ENCODE measurements at regions not wholly inside any gene's neighbourhood (a gene's known extent, or its start where the extent isn't known, plus 50 kb on each side); places are given as distances from the start of the nearest gene placed in this dataset.

DNA sequence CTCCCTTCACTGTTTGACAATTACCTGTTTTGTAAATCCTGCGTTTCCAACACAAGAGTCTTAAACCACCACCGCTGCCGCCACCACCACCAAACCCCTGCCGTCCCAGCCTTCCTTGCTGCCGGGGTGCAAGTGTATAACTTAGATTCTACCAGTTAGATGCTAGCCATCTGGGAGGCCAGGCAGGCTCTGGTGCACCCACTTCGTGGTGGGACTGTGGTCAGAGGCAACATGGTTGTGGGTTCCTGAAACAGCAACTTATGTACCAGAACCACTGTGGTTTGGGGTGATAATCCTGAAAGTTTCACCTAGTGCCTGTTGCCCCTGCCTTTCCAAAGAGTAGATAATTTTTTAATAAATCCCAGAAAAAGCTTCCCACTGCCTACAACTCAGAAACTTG lies 510.5 kb downstream of the CCSER2 start:
- no peak for ATAC-seq
- no peaks in the 10 kb centered on the region for H3K9me3 ChIP-seq
- no peak overlapping the region for H3K4me3 ChIP-seq
- H3K4me1 ChIP-seq: peaks cover 7% of the 10 kb centered on the region
- no peaks in the 10 kb centered on the region for H3K36me3 ChIP-seq (replicated peaks in 1 of 2; ENCODE audit: insufficient read depth in 1 of 2, low read depth in 2 of 2)
- TF ChIP-seq POLR2A (IDR thresholded peaks at IDR 0.05): no peak
- TF ChIP-seq, protein P1, sequence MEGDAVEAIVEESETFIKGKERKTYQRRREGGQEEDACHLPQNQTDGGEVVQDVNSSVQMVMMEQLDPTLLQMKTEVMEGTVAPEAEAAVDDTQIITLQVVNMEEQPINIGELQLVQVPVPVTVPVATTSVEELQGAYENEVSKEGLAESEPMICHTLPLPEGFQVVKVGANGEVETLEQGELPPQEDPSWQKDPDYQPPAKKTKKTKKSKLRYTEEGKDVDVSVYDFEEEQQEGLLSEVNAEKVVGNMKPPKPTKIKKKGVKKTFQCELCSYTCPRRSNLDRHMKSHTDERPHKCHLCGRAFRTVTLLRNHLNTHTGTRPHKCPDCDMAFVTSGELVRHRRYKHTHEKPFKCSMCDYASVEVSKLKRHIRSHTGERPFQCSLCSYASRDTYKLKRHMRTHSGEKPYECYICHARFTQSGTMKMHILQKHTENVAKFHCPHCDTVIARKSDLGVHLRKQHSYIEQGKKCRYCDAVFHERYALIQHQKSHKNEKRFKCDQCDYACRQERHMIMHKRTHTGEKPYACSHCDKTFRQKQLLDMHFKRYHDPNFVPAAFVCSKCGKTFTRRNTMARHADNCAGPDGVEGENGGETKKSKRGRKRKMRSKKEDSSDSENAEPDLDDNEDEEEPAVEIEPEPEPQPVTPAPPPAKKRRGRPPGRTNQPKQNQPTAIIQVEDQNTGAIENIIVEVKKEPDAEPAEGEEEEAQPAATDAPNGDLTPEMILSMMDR (IDR thresholded peaks at IDR 0.05): no peak
- WGBS, 2 donors: 72 to 84% methylated on average over 6 of the region's 6 CpGs
- DNase-seq: no peak
- no peak overlapping the region for H3K27ac ChIP-seq
- H3K27me3 ChIP-seq: no peaks in the 10 kb centered on the region
- intact Hi-C loops (cut with DNase I): no loop called here

DNA sequence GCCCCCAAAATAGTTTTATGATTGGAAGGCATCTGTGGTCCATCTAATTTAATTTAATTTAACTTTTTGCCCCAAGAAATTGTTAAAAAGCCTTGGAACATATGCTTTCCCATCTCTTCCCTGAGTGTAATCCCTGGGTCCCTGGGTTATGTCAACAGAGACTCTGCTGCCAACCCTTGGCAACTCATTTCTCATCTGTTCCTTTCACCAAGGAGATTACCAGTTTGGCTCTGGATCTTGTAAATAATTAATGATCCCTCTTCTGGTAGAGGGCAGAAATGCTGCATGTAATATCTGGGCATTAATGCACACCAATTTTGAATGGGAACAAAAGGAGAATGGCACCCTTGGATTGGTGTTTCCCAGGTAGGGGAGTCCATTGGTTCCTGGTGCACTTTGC lies 514.2 kb downstream of the CCSER2 start:
- DNase-seq (peak in 3 of 4 donors; percentile 24 to 51 (median 35)), ATAC-seq (peak; percentile 50)
- H3K36me3 ChIP-seq (replicated peaks in 1 of 2; ENCODE audit: insufficient read depth in 1 of 2, low read depth in 2 of 2): no peaks in the 10 kb centered on the region
- intact Hi-C loops (cut with DNase I): no loop called here
- H3K9me3 ChIP-seq: no peaks in the 10 kb centered on the region
- no peak overlapping the region for H3K27ac ChIP-seq
- TF ChIP-seq, protein P1 (IDR thresholded peaks at IDR 0.05): peak in 4 of 7 experiments; percentile 15 to 33 (median 27)
- no peak for TF ChIP-seq POLR2A (IDR thresholded peaks at IDR 0.05)
- H3K4me1 ChIP-seq: peaks cover 7% of the 10 kb centered on the region
- H3K27me3 ChIP-seq: no peaks in the 10 kb centered on the region
- no peak overlapping the region for H3K4me3 ChIP-seq

DNA sequence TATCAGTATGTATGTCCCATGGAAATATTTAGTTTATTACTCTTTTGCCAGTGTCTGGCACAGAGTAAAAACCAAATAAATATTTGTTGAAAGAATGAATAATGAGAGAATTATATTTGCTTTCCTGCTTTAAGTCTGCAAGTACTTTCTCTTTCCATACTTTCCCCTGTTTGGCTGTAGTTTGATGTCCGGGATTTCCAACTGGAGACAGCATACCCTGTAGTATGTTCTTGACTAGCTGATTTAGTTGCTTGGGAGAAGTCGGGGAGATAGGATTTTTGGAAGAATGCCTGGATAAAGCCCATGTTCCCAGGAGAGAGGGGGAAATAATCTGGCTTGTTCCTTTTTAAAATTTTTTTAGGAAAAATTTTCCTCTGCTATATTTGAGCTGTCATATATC lies 516.1 kb downstream of the CCSER2 start:
- intact Hi-C loops (cut with DNase I): no loop called here
- ATAC-seq (no peak), DNase-seq (no peak)
- Histone ChIP-seq H3K27me3 (no peaks in the 10 kb centered on the region), H3K36me3 (replicated peaks in 1 of 2; ENCODE audit: insufficient read depth in 1 of 2, low read depth in 2 of 2) (no peaks in the 10 kb centered on the region), H3K4me3 (no peak overlapping the region), H3K4me1 (peaks cover 7% of the 10 kb centered on the region), H3K27ac (no peak overlapping the region), H3K9me3 (no peaks in the 10 kb centered on the region)
- 17 to 41% methylated on average over 2 of the region's 2 CpGs for WGBS, 2 donors
- TF ChIP-seq, protein P1 (IDR thresholded peaks at IDR 0.05): no peak
- no peak for TF ChIP-seq POLR2A (IDR thresholded peaks at IDR 0.05)

DNA sequence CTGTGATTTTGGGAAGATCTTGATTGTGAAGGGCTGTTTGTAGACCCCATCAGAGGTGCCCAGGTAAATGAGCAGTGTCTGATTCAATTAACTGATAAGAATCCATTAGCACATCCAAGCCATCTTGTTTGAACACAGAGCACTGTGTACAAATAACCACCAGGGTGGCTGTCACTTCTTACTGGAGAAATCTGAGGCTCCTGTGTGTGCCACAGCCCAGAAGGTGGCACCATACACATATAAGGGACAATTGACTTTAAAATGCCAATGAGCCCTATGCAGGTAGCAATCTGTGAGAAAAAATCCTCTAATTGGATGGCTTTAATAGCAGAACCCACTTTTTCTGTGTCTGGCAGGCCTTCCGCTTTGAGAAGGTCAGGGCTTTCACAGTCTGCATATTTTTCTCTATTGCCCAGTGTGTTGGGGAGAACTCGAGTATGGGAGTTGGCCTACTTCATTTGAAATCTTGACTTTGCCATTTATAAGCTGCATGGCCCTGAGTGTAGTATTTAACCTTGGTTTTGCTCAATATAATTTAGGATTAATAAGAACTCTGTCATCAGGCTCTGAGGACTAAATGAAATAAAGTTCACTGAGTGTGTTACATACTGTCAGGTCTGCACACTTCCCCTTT lies 517.4 kb downstream of the CCSER2 start:
- Histone ChIP-seq H3K27me3 (no peaks in the 10 kb centered on the region), H3K4me3 (no peak overlapping the region), H3K4me1 (peaks cover 7% of the 10 kb centered on the region), H3K36me3 (replicated peaks in 1 of 2; ENCODE audit: insufficient read depth in 1 of 2, low read depth in 2 of 2) (no peaks in the 10 kb centered on the region), H3K9me3 (no peaks in the 10 kb centered on the region), H3K27ac (no peak overlapping the region)
- TF ChIP-seq POLR2A (IDR thresholded peaks at IDR 0.05): no peak
- TF ChIP-seq, protein P1 (IDR thresholded peaks at IDR 0.05): peak in 6 of 7 experiments; percentile 28 to 64 (median 49)
- intact Hi-C loops (cut with DNase I): no loop called here
- ATAC-seq (peak; percentile 71), DNase-seq (peak; percentile 29 to 51 (median 36))
- 71 to 78% methylated on average over 2 of the region's 2 CpGs for WGBS, 2 donors

DNA sequence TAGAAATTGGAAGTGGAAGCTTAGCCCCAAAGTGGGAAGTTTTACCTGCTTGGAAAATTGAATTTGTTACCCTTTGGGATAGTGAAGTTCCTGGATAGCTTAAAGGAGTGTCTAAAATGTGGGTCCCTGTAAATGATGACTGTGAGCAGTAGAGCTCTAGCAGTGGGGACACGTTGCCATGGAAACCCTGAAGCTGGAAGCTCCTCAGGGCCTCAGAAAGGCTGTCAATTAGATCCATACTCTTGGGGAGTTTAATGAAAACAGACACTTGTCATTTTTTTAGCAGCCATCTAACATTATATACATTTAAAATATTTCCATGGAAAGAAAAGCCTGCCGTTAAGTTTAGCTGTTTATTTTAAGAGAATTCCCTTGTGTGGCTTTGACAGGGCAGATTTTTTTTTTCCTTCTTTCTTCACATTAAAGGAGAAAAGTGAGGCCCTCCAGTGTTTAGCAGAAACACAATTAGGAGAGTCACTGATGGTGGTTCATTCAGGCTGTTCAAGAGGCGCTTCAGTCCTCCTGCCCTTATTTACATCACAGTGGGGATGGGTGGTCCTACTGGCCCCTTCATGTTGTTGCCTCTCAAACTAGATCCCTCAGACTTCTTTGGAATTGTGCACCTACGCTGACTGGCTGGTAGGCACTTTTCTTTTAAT lies 518.4 kb downstream of the CCSER2 start:
- no peak for DNase-seq
- ATAC-seq: no peak
- H3K4me3 ChIP-seq: no peak overlapping the region
- TF ChIP-seq, protein P1 (IDR thresholded peaks at IDR 0.05): no peak
- TF ChIP-seq POLR2A (IDR thresholded peaks at IDR 0.05): no peak
- 86 to 88% methylated on average over 4 of the region's 4 CpGs for WGBS, 2 donors
- H3K27ac ChIP-seq: no peak overlapping the region
- H3K36me3 ChIP-seq (replicated peaks in 1 of 2; ENCODE audit: insufficient read depth in 1 of 2, low read depth in 2 of 2): no peaks in the 10 kb centered on the region
- no peaks in the 10 kb centered on the region for H3K27me3 ChIP-seq
- H3K4me1 ChIP-seq: peaks cover 7% of the 10 kb centered on the region
- H3K9me3 ChIP-seq: no peaks in the 10 kb centered on the region
- intact Hi-C loops (cut with DNase I): no loop called here
